Gastrocnemius medialis (tissue), 4 donors: ENCODE measurements at regions not wholly inside any gene's neighbourhood (a gene's known extent, or its start where the extent isn't known, plus 50 kb on each side); places are given as distances from the start of the nearest gene placed in this dataset.

Experiments
- CTCF ChIP-seq, 5 experiments: fragments of 450-650 bp in 3 of 5; fragments of 200-600 bp in 2 of 5; sonication (generic) in 2 of 5; IDR thresholded peaks in 4 of 5; conservative IDR thresholded peaks in 1 of 5; 1 replicate in 4 of 5; 2 replicates in 1 of 5; pipeline ENCODE4 v1.5.1; 2016 to 2019; ENCODE audit warnings: antibody characterized with exemption in 5 of 5, mild to moderate bottlenecking in 3 of 5, moderate library complexity in 3 of 5
- POLR2A ChIP-seq, 2 donors: fragments of 450-650 bp; IDR thresholded peaks; one replicate each; pipeline ENCODE4 v1.6.1; 2017; ENCODE audit warnings: antibody characterized with exemption in 2 of 2, mild to moderate bottlenecking in 2 of 2, moderate library complexity in 2 of 2

DNA sequence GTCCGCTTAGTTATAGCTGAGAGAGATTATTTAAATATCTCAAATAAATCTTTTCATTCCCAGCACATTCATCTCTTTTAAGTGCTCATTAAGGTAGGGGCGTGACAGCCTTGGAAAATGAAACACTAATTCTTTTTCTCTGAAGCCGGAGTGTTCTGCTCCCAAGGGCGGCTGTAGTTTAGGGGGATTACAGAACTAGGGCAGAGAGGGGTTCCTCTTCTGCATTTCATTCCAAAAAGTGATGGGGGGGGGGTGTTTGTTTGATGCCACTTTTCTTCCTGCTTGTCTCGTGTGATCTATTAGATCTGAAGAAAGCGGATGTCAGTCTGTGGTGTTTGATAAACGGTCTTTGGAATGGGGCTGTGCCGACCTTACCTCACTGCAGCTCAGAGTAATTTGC is 506.5 kb upstream of the MGMT start:
- TF ChIP-seq POLR2A (IDR thresholded peaks at IDR 0.05) (no peak), CTCF (IDR thresholded peaks at IDR 0.05 in 4 of 5, conservative IDR thresholded peaks at IDR 0.05 in 1 of 5) (no peak)
